ENCODE measurements at regions not wholly inside any gene's neighbourhood (a gene's known extent, or its start where the extent isn't known, plus 50 kb on each side); places are given as distances from the start of the nearest gene placed in this dataset.

- DNase-seq (ENCODE audit: low read depth in 1 of 2, low spot score in 1 of 2), result no peak
- Histone ChIP-seq H3K27ac (replicated peaks) (no peak overlapping the region), H3K27me3 (ENCODE audit: insufficient read depth, poor library complexity, severe bottlenecking) (no peaks in the 10 kb centered on the region), H3K4me3 (replicated peaks; ENCODE audit: insufficient read depth, low read length) (no peak overlapping the region)
- TF ChIP-seq CTCF (IDR thresholded peaks at IDR 0.05; ENCODE audit: insufficient read depth, low read length) (no peak), GABPA (IDR thresholded peaks at IDR 0.05; ENCODE audit: low read depth) (no peak), POLR2AphosphoS5 (IDR thresholded peaks at IDR 0.05; ENCODE audit: low read depth) (no peak), SPI1 (IDR thresholded peaks at IDR 0.05; ENCODE audit: borderline replicate concordance, low read depth) (no peak)
- TF ChIP-seq, protein P1, sequence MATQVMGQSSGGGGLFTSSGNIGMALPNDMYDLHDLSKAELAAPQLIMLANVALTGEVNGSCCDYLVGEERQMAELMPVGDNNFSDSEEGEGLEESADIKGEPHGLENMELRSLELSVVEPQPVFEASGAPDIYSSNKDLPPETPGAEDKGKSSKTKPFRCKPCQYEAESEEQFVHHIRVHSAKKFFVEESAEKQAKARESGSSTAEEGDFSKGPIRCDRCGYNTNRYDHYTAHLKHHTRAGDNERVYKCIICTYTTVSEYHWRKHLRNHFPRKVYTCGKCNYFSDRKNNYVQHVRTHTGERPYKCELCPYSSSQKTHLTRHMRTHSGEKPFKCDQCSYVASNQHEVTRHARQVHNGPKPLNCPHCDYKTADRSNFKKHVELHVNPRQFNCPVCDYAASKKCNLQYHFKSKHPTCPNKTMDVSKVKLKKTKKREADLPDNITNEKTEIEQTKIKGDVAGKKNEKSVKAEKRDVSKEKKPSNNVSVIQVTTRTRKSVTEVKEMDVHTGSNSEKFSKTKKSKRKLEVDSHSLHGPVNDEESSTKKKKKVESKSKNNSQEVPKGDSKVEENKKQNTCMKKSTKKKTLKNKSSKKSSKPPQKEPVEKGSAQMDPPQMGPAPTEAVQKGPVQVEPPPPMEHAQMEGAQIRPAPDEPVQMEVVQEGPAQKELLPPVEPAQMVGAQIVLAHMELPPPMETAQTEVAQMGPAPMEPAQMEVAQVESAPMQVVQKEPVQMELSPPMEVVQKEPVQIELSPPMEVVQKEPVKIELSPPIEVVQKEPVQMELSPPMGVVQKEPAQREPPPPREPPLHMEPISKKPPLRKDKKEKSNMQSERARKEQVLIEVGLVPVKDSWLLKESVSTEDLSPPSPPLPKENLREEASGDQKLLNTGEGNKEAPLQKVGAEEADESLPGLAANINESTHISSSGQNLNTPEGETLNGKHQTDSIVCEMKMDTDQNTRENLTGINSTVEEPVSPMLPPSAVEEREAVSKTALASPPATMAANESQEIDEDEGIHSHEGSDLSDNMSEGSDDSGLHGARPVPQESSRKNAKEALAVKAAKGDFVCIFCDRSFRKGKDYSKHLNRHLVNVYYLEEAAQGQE (IDR thresholded peaks at IDR 0.05; ENCODE audit: insufficient replicate concordance, low read depth), result no peak
These were observed 200.9 kb upstream of the ADAMTS16 start for GRCh38 chr5:4939042-4939781.

- no peak overlapping the region for H3K27ac ChIP-seq (replicated peaks)
- DNase-seq (ENCODE audit: low read depth in 1 of 2, low spot score in 1 of 2), result no peak
- no peak overlapping the region for H3K4me3 ChIP-seq (replicated peaks; ENCODE audit: insufficient read depth, low read length)
- H3K27me3 ChIP-seq (ENCODE audit: insufficient read depth, poor library complexity, severe bottlenecking), result no peaks in the 10 kb centered on the region
- no peak for TF ChIP-seq SPI1 (IDR thresholded peaks at IDR 0.05; ENCODE audit: borderline replicate concordance, low read depth)
These were observed 199.0 kb upstream of the ADAMTS16 start for GRCh38 chr5:4941161-4941560.

DNA sequence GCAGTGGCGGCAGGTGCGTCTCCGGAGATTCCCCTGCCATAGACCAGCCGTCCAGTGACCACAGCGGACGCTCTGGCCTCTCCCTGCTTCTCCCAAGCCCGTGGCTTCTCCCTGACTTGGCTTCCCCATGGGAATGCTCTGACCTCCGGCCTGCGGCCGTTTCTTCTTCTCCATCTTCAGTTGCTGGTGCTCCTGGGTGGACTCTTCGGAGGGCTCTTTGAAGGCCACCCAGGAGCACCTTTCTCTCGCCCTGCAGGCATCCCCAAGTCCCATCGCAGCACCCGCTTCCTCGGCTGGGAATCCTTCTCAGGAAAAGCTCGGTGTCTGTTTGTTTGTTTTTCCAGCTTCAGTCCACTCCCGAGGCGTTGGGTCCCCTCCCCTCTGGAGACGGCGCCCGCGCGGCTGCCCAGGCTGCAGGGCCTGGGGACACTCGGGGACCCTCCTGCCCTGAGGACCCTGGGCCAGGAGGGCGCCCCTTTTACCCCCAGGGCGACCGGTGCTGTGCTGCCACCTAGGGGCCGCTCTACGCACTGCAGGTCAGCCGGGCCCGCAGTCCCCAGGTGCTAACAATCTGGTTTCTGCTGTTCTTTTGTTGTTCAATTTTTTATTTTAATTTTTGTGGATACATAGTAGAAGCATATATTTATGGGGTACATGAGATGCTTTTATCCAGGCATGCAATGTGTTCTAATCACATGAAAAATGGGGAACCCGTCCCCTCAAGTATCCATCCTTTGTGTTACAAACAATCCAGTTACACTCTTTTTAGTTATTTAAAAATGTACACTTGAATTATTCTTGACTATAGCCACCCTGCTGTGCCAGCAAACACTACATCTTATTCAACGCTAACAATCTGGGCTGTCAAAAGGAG is 197.9 kb upstream of the ADAMTS16 start:
- no peak for DNase-seq (ENCODE audit: low read depth in 1 of 2, low spot score in 1 of 2)
- H3K27me3 ChIP-seq (ENCODE audit: insufficient read depth, poor library complexity, severe bottlenecking), result no peaks in the 10 kb centered on the region
- H3K27ac ChIP-seq (replicated peaks), result no peak overlapping the region
- TF ChIP-seq CTCF (IDR thresholded peaks at IDR 0.05; ENCODE audit: insufficient read depth, low read length), result peak; percentile 32
- TF ChIP-seq, protein P1 (IDR thresholded peaks at IDR 0.05; ENCODE audit: insufficient replicate concordance, low read depth), result no peak
- TF ChIP-seq GABPA (IDR thresholded peaks at IDR 0.05; ENCODE audit: low read depth), result no peak
- no peak for TF ChIP-seq SPI1 (IDR thresholded peaks at IDR 0.05; ENCODE audit: borderline replicate concordance, low read depth)
- TF ChIP-seq POLR2AphosphoS5 (IDR thresholded peaks at IDR 0.05; ENCODE audit: low read depth), result no peak
- no peak overlapping the region for H3K4me3 ChIP-seq (replicated peaks; ENCODE audit: insufficient read depth, low read length)

DNA sequence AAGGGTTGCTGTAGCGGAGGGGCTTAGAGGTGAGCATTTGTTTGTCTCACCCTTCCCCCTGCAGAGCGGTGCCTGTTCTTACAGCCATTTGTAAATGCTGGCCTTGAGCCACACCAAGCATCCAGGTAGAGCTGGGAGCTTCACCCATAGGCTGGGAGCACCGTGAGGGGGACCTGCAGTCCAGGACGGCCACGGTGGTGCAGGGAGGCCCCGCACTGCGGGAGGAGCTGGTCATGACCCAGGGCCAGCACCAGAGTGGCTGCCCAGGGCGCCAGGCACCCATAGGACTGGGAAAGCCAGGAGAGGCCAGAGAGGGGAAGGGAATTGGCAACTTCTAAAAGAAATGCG is 197.3 kb upstream of the ADAMTS16 start:
- TF ChIP-seq SPI1 (IDR thresholded peaks at IDR 0.05; ENCODE audit: borderline replicate concordance, low read depth), result no peak
- no peak for TF ChIP-seq GABPA (IDR thresholded peaks at IDR 0.05; ENCODE audit: low read depth)
- TF ChIP-seq, protein P1 (IDR thresholded peaks at IDR 0.05; ENCODE audit: insufficient replicate concordance, low read depth), result no peak
- TF ChIP-seq POLR2AphosphoS5 (IDR thresholded peaks at IDR 0.05; ENCODE audit: low read depth), result no peak
- no peak for TF ChIP-seq CTCF (IDR thresholded peaks at IDR 0.05; ENCODE audit: insufficient read depth, low read length)
- no peak for DNase-seq (ENCODE audit: low read depth in 1 of 2, low spot score in 1 of 2)
- Histone ChIP-seq H3K27me3 (ENCODE audit: insufficient read depth, poor library complexity, severe bottlenecking) (no peaks in the 10 kb centered on the region), H3K27ac (replicated peaks) (no peak overlapping the region), H3K4me3 (replicated peaks; ENCODE audit: insufficient read depth, low read length) (no peak overlapping the region)
